ENCODE measurements at regions not wholly inside any gene's neighbourhood (a gene's known extent, or its start where the extent isn't known, plus 50 kb on each side); places are given as distances from the start of the nearest gene placed in this dataset.

DNA sequence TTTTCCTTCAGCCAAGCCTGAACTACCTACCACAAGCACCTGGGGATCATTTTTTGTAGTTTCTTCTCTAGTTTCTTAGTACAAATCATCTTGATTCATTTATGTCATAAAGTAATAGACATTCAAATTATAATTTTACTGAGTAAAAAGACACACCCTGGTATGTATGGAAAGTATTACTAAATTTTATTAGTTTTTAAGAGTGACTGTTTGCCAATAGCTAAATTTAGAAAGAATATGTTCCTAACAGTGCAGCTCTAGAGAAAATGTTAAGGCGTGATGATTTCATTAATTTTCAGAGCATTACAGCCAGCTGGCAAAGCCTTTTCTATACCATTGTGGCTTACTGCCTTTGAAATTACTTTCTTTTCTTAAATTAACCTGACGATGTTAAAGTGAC, 612.0 kb upstream of the KCNMB2 start:
- no peak overlapping the region for H3K9ac ChIP-seq (ENCODE audit: low read depth in 1 of 2, low read length in 2 of 2)
- H3K36me3 ChIP-seq (ENCODE audit: control insufficient read depth in 1 of 2, insufficient read depth in 2 of 2, low read length in 2 of 2): no peaks in the 10 kb centered on the region
- no peaks in the 10 kb centered on the region for H3K9me3 ChIP-seq (ENCODE audit: control insufficient read depth in 1 of 2, low read length in 2 of 2)
- no peak overlapping the region for H3K27ac ChIP-seq (ENCODE audit: low read depth, low read length)
- no peak overlapping the region for H3K4me3 ChIP-seq (ENCODE audit: low read depth in 1 of 2, low read length in 2 of 2)
- H3K27me3 ChIP-seq (ENCODE audit: control insufficient read depth in 1 of 2, insufficient read depth in 2 of 2, low read length in 2 of 2): no peaks in the 10 kb centered on the region
- peaks cover 0 to 4% of the 10 kb centered on the region in 2 donors for H3K4me1 ChIP-seq (ENCODE audit: control insufficient read depth in 1 of 2, insufficient read depth in 2 of 2, low read length in 2 of 2)

DNA sequence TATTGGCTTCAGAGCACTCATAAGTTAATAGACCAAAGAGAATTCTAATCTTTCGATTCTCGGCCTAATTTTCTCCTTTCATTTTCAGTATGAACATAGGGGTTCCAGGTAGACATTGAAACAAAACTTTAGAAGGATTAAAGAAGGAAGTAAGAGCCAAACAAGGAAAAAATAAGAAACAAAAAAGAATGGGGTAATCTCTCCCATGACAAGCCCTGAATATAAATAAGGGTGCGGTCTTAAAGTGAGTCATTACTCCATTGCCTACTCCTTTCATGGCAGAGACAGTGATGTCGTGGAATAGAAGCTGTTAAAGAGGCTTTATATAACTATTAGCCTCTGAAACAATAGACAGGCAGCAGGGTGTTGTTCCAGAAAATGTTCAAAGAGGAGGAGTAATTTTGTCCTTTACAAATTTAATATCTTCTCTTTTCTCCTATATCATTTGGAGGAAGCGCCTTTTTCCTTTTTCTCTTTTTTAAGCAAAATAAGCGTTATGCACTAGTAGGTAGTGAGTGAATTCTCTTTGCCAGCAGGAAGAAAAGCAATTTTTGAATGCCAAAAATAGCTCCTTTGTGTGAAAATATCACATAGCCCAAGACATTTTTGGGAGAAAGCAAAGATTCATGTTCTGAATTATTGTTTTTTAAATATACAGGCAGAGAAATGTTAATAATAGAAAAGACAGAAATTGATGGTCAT, 607.9 kb upstream of the KCNMB2 start:
- H3K4me1 ChIP-seq (ENCODE audit: control insufficient read depth in 1 of 2, insufficient read depth in 2 of 2, low read length in 2 of 2): peaks cover 0 to 4% of the 10 kb centered on the region in 2 donors
- H3K27me3 ChIP-seq (ENCODE audit: control insufficient read depth in 1 of 2, insufficient read depth in 2 of 2, low read length in 2 of 2): no peaks in the 10 kb centered on the region
- no peaks in the 10 kb centered on the region for H3K36me3 ChIP-seq (ENCODE audit: control insufficient read depth in 1 of 2, insufficient read depth in 2 of 2, low read length in 2 of 2)
- no peak overlapping the region for H3K9ac ChIP-seq (ENCODE audit: low read depth in 1 of 2, low read length in 2 of 2)
- no peaks in the 10 kb centered on the region for H3K9me3 ChIP-seq (ENCODE audit: control insufficient read depth in 1 of 2, low read length in 2 of 2)
- H3K27ac ChIP-seq (ENCODE audit: low read depth, low read length): no peak overlapping the region
- H3K4me3 ChIP-seq (ENCODE audit: low read depth in 1 of 2, low read length in 2 of 2): no peak overlapping the region

DNA sequence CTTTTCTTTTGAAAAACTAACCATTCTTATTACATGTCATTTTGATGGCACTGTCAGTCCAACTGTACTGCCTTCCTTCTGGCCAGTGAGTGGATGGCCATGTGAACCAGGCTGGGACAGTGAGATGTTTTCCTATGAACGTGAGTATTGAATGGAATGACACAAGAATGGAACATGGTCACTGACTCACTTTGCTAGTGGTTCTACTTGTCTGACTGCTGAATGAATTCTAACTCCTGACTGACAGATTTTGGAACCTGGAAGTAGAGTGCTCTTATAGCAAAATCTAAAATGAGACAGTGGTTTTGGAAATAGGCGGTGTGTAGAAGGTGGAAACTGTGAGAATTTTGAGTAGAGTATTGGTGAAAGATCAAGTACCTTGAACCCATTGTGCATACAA, 606.9 kb upstream of the KCNMB2 start:
- no peak overlapping the region for H3K9ac ChIP-seq (ENCODE audit: low read depth in 1 of 2, low read length in 2 of 2)
- no peaks in the 10 kb centered on the region for H3K27me3 ChIP-seq (ENCODE audit: control insufficient read depth in 1 of 2, insufficient read depth in 2 of 2, low read length in 2 of 2)
- no peaks in the 10 kb centered on the region for H3K36me3 ChIP-seq (ENCODE audit: control insufficient read depth in 1 of 2, insufficient read depth in 2 of 2, low read length in 2 of 2)
- H3K4me1 ChIP-seq (ENCODE audit: control insufficient read depth in 1 of 2, insufficient read depth in 2 of 2, low read length in 2 of 2): peaks cover 0 to 4% of the 10 kb centered on the region in 2 donors
- no peaks in the 10 kb centered on the region for H3K9me3 ChIP-seq (ENCODE audit: control insufficient read depth in 1 of 2, low read length in 2 of 2)
- no peak overlapping the region for H3K27ac ChIP-seq (ENCODE audit: low read depth, low read length)
- no peak overlapping the region for H3K4me3 ChIP-seq (ENCODE audit: low read depth in 1 of 2, low read length in 2 of 2)

DNA sequence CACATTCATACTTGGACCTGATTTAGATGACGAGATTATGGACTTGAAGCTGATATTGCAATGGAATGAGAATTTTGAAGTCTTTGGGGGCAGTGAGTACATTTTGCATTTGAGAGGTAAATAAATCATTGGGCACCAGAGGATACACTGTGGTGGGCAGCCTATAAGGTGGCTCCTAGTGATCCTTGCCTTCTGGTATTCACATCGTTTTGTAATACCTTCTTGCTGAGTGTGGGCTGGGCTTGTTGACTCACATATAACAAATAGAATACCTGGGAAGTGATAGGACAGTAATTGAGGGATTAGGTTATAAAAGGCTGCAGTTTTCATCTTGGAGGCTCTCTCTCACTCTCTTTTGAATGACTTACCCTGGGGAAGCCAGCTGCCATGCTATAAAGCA, 605.5 kb upstream of the KCNMB2 start:
- no peak overlapping the region for H3K4me3 ChIP-seq (ENCODE audit: low read depth in 1 of 2, low read length in 2 of 2)
- no peaks in the 10 kb centered on the region for H3K9me3 ChIP-seq (ENCODE audit: control insufficient read depth in 1 of 2, low read length in 2 of 2)
- no peak overlapping the region for H3K9ac ChIP-seq (ENCODE audit: low read depth in 1 of 2, low read length in 2 of 2)
- H3K27ac ChIP-seq (ENCODE audit: low read depth, low read length): no peak overlapping the region
- H3K4me1 ChIP-seq (ENCODE audit: control insufficient read depth in 1 of 2, insufficient read depth in 2 of 2, low read length in 2 of 2): peaks cover 0 to 4% of the 10 kb centered on the region in 2 donors
- H3K27me3 ChIP-seq (ENCODE audit: control insufficient read depth in 1 of 2, insufficient read depth in 2 of 2, low read length in 2 of 2): no peaks in the 10 kb centered on the region
- no peaks in the 10 kb centered on the region for H3K36me3 ChIP-seq (ENCODE audit: control insufficient read depth in 1 of 2, insufficient read depth in 2 of 2, low read length in 2 of 2)

DNA sequence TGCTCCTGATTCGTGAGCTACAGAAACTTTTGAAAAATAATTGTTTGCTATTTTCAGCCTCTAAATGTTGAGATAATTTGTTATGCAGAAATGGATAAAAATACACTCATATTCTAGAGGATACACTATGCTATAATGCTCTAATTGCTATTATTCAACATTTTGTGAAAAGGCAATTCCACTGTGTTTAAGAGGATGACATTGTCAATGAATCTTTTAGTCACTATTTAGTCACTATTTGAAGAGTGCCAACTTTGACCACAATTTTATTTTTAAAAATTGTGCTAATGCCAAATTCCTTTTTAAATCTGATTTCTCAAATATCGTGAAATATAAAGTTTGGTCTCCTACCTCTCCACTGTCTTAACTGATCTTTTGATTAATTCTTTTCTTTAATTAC, 604.9 kb upstream of the KCNMB2 start:
- H3K9ac ChIP-seq (ENCODE audit: low read depth in 1 of 2, low read length in 2 of 2): no peak overlapping the region
- H3K36me3 ChIP-seq (ENCODE audit: control insufficient read depth in 1 of 2, insufficient read depth in 2 of 2, low read length in 2 of 2): no peaks in the 10 kb centered on the region
- no peak overlapping the region for H3K4me3 ChIP-seq (ENCODE audit: low read depth in 1 of 2, low read length in 2 of 2)
- H3K9me3 ChIP-seq (ENCODE audit: control insufficient read depth in 1 of 2, low read length in 2 of 2): no peaks in the 10 kb centered on the region
- H3K27ac ChIP-seq (ENCODE audit: low read depth, low read length): no peak overlapping the region
- H3K27me3 ChIP-seq (ENCODE audit: control insufficient read depth in 1 of 2, insufficient read depth in 2 of 2, low read length in 2 of 2): no peaks in the 10 kb centered on the region
- peaks cover 0 to 4% of the 10 kb centered on the region in 2 donors for H3K4me1 ChIP-seq (ENCODE audit: control insufficient read depth in 1 of 2, insufficient read depth in 2 of 2, low read length in 2 of 2)

DNA sequence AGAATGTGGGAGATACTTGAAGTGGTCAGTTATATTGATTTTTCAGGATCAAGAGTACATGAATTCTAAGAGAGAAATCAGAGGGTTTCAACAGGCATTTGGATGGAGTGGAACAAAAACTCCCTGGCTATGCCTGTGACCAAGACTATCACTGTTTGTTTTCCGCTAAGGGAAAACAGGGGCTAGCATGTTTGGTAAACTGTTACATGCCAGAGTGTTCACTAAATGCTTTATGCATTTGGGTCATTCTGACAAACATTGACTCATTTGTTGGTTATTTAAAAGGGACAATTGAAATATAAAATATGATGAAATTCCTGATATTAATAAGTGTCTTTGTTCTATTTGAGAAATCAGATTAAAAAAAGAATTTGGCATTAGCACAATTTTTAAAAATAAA, 603.9 kb upstream of the KCNMB2 start:
- no peak overlapping the region for H3K9ac ChIP-seq (ENCODE audit: low read depth in 1 of 2, low read length in 2 of 2)
- no peaks in the 10 kb centered on the region for H3K36me3 ChIP-seq (ENCODE audit: control insufficient read depth in 1 of 2, insufficient read depth in 2 of 2, low read length in 2 of 2)
- H3K27ac ChIP-seq (ENCODE audit: low read depth, low read length): no peak overlapping the region
- no peaks in the 10 kb centered on the region for H3K27me3 ChIP-seq (ENCODE audit: control insufficient read depth in 1 of 2, insufficient read depth in 2 of 2, low read length in 2 of 2)
- H3K4me1 ChIP-seq (ENCODE audit: control insufficient read depth in 1 of 2, insufficient read depth in 2 of 2, low read length in 2 of 2): peaks cover 0 to 4% of the 10 kb centered on the region in 2 donors
- H3K9me3 ChIP-seq (ENCODE audit: control insufficient read depth in 1 of 2, low read length in 2 of 2): no peaks in the 10 kb centered on the region
- H3K4me3 ChIP-seq (ENCODE audit: low read depth in 1 of 2, low read length in 2 of 2): no peak overlapping the region

DNA sequence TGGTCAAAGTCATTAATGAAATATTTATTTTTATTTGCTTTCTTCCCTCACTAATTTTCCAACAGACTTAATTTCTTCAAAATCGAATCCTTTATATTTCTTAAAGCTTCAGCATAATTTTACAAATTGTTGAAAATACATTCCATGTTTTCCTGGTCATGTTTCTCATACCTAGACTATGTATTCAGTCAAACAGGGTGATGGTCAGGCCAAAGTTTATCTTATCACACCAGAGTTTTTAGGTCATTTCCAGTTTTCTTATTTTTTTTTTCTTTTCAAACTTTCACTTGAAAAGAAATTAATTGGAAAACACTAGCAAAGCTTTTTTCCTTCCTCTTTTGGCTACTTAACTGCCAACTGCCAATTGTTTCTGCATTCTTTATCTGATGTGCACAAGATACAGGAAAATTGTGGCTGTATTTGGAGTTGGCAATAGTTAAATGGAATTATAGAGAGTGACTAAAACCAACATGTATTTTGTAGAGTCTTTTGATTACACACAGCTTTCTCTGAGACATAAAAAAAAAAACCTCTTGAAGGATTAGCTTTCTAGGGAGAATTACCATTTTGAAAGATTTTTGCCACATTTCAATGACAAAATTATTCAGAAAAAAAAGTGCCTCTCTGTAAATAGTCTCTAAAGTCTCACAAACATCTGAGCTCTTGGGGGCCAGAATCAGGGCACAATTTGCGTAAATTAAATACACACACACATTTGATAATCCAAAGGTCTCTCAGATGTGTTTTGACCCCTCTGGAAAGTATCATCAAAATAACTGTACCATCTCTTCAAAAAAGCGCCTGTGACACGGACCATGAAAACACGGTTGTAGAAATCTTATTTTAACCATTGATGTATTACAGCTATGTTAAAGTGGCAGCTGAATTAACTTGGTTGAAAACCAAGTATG, 603.2 kb upstream of the KCNMB2 start:
- H3K36me3 ChIP-seq (ENCODE audit: control insufficient read depth in 1 of 2, insufficient read depth in 2 of 2, low read length in 2 of 2): no peaks in the 10 kb centered on the region

DNA sequence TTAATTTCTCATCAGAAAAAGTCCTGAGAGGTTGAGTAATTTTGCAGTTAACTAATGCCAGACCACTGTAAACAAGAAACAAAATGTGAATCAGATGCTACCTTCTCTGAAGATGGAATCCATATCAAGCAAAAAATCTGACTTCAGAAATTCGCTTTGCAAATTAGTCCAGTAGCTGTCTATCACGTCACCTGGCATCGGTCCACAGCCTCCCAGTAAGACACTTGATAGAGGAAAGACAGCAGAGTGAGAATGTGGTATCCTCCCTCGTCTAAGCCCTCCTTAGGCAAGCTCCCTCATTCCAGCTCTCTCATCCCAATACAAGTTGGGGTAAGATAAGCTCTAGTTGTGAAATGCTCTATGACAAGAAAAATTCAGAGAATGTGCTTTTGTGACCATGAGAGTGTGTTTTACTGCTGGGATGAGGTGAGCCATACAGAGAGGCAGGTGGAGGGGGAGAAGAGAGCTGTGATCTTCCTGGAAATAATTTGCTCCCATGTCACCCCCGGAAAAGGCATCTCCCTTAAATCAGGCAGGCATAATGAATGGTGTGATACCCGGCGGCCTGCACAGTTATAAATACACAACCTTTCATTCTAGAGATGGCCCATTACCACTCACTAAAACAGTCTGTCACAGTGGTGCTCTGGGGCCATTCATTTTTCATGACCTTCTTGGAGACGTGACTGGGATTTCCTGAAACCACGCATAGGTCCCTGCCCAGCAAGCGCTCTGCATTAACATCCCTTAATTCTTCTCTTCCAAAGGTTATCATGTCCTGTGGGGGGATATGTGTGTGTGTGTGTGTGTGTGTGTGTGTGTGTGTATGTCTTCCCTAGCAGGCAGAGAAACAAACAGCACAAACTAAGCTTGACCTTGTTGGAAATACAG, 602.0 kb upstream of the KCNMB2 start:
- Histone ChIP-seq H3K27ac (ENCODE audit: low read depth, low read length) (no peak overlapping the region), H3K4me1 (ENCODE audit: control insufficient read depth in 1 of 2, insufficient read depth in 2 of 2, low read length in 2 of 2) (no peaks in the 10 kb centered on the region)

More for the DNA sequence above, 603.2 kb upstream of the KCNMB2 start:
- Histone ChIP-seq H3K9me3 (ENCODE audit: control insufficient read depth in 1 of 2, low read length in 2 of 2) (no peaks in the 10 kb centered on the region), H3K27me3 (ENCODE audit: control insufficient read depth in 1 of 2, insufficient read depth in 2 of 2, low read length in 2 of 2) (no peaks in the 10 kb centered on the region), H3K4me1 (ENCODE audit: control insufficient read depth in 1 of 2, insufficient read depth in 2 of 2, low read length in 2 of 2) (peaks cover 0 to 4% of the 10 kb centered on the region in 2 donors), H3K9ac (ENCODE audit: low read depth in 1 of 2, low read length in 2 of 2) (no peak overlapping the region), H3K27ac (ENCODE audit: low read depth, low read length) (no peak overlapping the region), H3K4me3 (ENCODE audit: low read depth in 1 of 2, low read length in 2 of 2) (no peak overlapping the region)

DNA sequence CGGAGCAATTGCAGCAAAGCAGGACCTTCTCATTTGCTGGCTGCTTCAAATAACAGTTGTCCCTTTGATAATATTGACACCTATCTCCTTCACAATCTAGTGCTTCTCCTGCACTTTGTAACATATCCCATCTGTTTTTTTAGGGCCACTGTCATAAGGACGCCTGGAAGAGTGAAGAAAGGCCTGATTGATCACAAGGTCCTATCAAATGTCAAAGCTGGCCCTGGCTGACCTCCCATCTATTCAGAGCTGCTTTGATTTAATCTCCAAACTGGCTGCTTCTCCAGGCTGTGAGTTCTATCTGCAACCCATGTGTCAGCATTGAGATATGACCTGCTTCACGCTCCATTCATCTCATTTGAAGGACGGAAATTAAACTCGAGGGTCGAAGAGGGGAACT, 601.2 kb upstream of the KCNMB2 start:
- Histone ChIP-seq H3K36me3 (ENCODE audit: control insufficient read depth in 1 of 2, insufficient read depth in 2 of 2, low read length in 2 of 2) (no peaks in the 10 kb centered on the region), H3K27ac (ENCODE audit: low read depth, low read length) (no peak overlapping the region), H3K9ac (ENCODE audit: low read depth in 1 of 2, low read length in 2 of 2) (no peak overlapping the region), H3K4me1 (ENCODE audit: control insufficient read depth in 1 of 2, insufficient read depth in 2 of 2, low read length in 2 of 2) (no peaks in the 10 kb centered on the region), H3K4me3 (ENCODE audit: low read depth in 1 of 2, low read length in 2 of 2) (no peak overlapping the region), H3K27me3 (ENCODE audit: control insufficient read depth in 1 of 2, insufficient read depth in 2 of 2, low read length in 2 of 2) (no peaks in the 10 kb centered on the region), H3K9me3 (ENCODE audit: control insufficient read depth in 1 of 2, low read length in 2 of 2) (no peaks in the 10 kb centered on the region)

More for the DNA sequence above, 602.0 kb upstream of the KCNMB2 start:
- H3K27me3 ChIP-seq (ENCODE audit: control insufficient read depth in 1 of 2, insufficient read depth in 2 of 2, low read length in 2 of 2): no peaks in the 10 kb centered on the region
- no peak overlapping the region for H3K4me3 ChIP-seq (ENCODE audit: low read depth in 1 of 2, low read length in 2 of 2)
- H3K9ac ChIP-seq (ENCODE audit: low read depth in 1 of 2, low read length in 2 of 2): no peak overlapping the region
- no peaks in the 10 kb centered on the region for H3K36me3 ChIP-seq (ENCODE audit: control insufficient read depth in 1 of 2, insufficient read depth in 2 of 2, low read length in 2 of 2)
- H3K9me3 ChIP-seq (ENCODE audit: control insufficient read depth in 1 of 2, low read length in 2 of 2): no peaks in the 10 kb centered on the region

Data from duodenal mucosa (tissue), 2 donors.